ENCODE measurements at regions not wholly inside any gene's neighbourhood (a gene's known extent, or its start where the extent isn't known, plus 50 kb on each side); places are given as distances from the start of the nearest gene placed in this dataset.

GRCh38 chr4:104989371-104989770 lies 157.3 kb upstream of the TET2 start:
- TF ChIP-seq CTCF (IDR thresholded peaks at IDR 0.05; ENCODE audit: insufficient read depth, low read length, missing control alignments): no peak
- POLR2A ChIA-PET: no interaction called here
- no peak for DNase-seq (ENCODE audit: low read depth, low spot score)
- H3K4me3 ChIP-seq (ENCODE audit: low read depth, low read length): no peak overlapping the region
- CTCF ChIA-PET: no interaction called here

- no peak for TF ChIP-seq CTCF (IDR thresholded peaks at IDR 0.05; ENCODE audit: insufficient read depth, low read length, missing control alignments)
- ChIA-PET POLR2A (no interaction called here), CTCF (no interaction called here)
- no peak for DNase-seq (ENCODE audit: low read depth, low spot score)
- H3K4me3 ChIP-seq (ENCODE audit: low read depth, low read length): no peak overlapping the region
These were observed 144.4 kb upstream of the TET2 start for GRCh38 chr4:105002278-105002677.

- H3K4me3 ChIP-seq (ENCODE audit: low read depth, low read length): no peak overlapping the region
- DNase-seq (ENCODE audit: low read depth, low spot score): no peak
- POLR2A ChIA-PET: no interaction called here
- CTCF ChIA-PET: no interaction called here
- no peak for TF ChIP-seq CTCF (IDR thresholded peaks at IDR 0.05; ENCODE audit: insufficient read depth, low read length, missing control alignments)
These were observed 132.4 kb upstream of the TET2 start for GRCh38 chr4:105014234-105014633.

GRCh38 chr4:105014635-105015034 lies 132.0 kb upstream of the TET2 start:
- ChIA-PET POLR2A (no interaction called here), CTCF (no interaction called here)
- DNase-seq (ENCODE audit: low read depth, low spot score): no peak
- no peak for TF ChIP-seq CTCF (IDR thresholded peaks at IDR 0.05; ENCODE audit: insufficient read depth, low read length, missing control alignments)
- no peak overlapping the region for H3K4me3 ChIP-seq (ENCODE audit: low read depth, low read length)

- ChIA-PET POLR2A (no interaction called here), CTCF (no interaction called here)
- TF ChIP-seq CTCF (IDR thresholded peaks at IDR 0.05; ENCODE audit: insufficient read depth, low read length, missing control alignments): no peak
- DNase-seq (ENCODE audit: low read depth, low spot score): no peak
- no peak overlapping the region for H3K4me3 ChIP-seq (ENCODE audit: low read depth, low read length)
These were observed 130.9 kb upstream of the TET2 start for GRCh38 chr4:105015750-105016149.

- DNase-seq (ENCODE audit: low read depth, low spot score): no peak
- no peak overlapping the region for H3K4me3 ChIP-seq (ENCODE audit: low read depth, low read length)
- ChIA-PET CTCF (no interaction called here), POLR2A (no interaction called here)
- no peak for TF ChIP-seq CTCF (IDR thresholded peaks at IDR 0.05; ENCODE audit: insufficient read depth, low read length, missing control alignments)
These were observed 123.6 kb upstream of the TET2 start for GRCh38 chr4:105022811-105023667.
